Heart right ventricle (tissue), 16 donors: ENCODE measurements at regions not wholly inside any gene's neighbourhood (a gene's known extent, or its start where the extent isn't known, plus 50 kb on each side); places are given as distances from the start of the nearest gene placed in this dataset.

Experiments
- ATAC-seq, 8 donors: fragments of 200-7000 bp; cut with Tn5 transposase; one replicate each; pipeline ENCODE4 v1.9.1; 2020; ENCODE audit warnings: mild to moderate bottlenecking in 8 of 8, moderate library complexity in 8 of 8, moderate number of reproducible peaks in 1 of 8
- DNase-seq, 2 donors: peaks; one replicate each; pipeline ENCODE4 v3.0.0-alpha.2; 2020
- H3K27ac ChIP-seq, 10 donors: fragments of 200-600 bp; sonication (generic) in 2 of 10; one replicate each; pipeline versions ENCODE4 v1.5.0 to v1.8.0; 2020 to 2022; ENCODE audit warnings: mild to moderate bottlenecking in 3 of 10
- H3K27me3 ChIP-seq, 7 donors: fragments of 200-600 bp; one replicate each; pipeline ENCODE4 v1.8.0; 2021 to 2022; ENCODE audit warnings: mild to moderate bottlenecking in 2 of 7
- H3K36me3 ChIP-seq, 9 donors: fragments of 200-600 bp; sonication (generic) in 1 of 9; one replicate each; pipeline versions ENCODE4 v1.5.0 to v1.8.0; 2020 to 2022; ENCODE audit warnings: mild to moderate bottlenecking in 2 of 9
- H3K4me1 ChIP-seq, 9 donors: fragments of 200-600 bp; sonication (generic) in 1 of 9; one replicate each; pipeline versions ENCODE4 v1.5.0 to v1.8.0; 2020 to 2022; ENCODE audit warnings: mild to moderate bottlenecking in 4 of 9
- H3K4me3 ChIP-seq, 10 donors: fragments of 200-600 bp; sonication (generic) in 2 of 10; one replicate each; pipeline versions ENCODE4 v1.5.0 to v1.8.0; 2020 to 2022; ENCODE audit warnings: mild to moderate bottlenecking in 7 of 10, moderate library complexity in 2 of 10
- H3K9me3 ChIP-seq, 11 donors: fragments of 200-600 bp in 10 of 11; sonication (generic) in 2 of 11; one replicate each; pipeline versions ENCODE4 v1.5.0 to v1.8.0; 2013 to 2022; ENCODE audit warnings: mild to moderate bottlenecking in 2 of 11, control low read depth in 1 of 11, moderate library complexity in 1 of 11
- WGBS, 2 donors: extraction: QIAGEN DNeasy Blood & Tissue Kit; methylation state at CpG; one replicate each; pipeline ENCODE4 v1.1.7; 2013; ENCODE audit warnings: inconsistent platforms in 1 of 2; 5-methylcytosine and 5-hydroxymethylcytosine counted together
- intact Hi-C, 10 donors: fragments of 100-400 bp; cut with DNase I; formaldehyde crosslinking; loops; one replicate each; pipeline versions ENCODE4 v1.11.1 to v1.14.2; 2022
- TF ChIP-seq, protein P1 (sequence below), 9 donors: fragments of 200-600 bp; sonication (generic) in 2 of 9; IDR thresholded peaks; one replicate each; pipeline versions ENCODE4 v1.5.0 to v1.8.0; 2021 to 2022; ENCODE audit warnings: antibody characterized with exemption in 9 of 9, mild to moderate bottlenecking in 5 of 9, moderate library complexity in 1 of 9
- donor health status: Arrhythmogenic right ventricular cardiomyopathy.
- donor health status: ischemic (EF 13 %, LVEDD 7.1; RV severe dilation, severe dysfunction).
- donor health status: healthy with polysubstance abuse.
- donor health status: DM: no; HTN: yes; CAD: no.
- donor health status: DM: no; HTN: no; CAD: no.
- donor health status: ischemic (EF 25% LVEDD 6.9; RV normal size, moderate dysfunction).
- donor health status: ischemic (EF 25% LVEDD 5.7; RV mildly dilated, moderate dysfunction).
- donor health status: healthy.
- donor health status: DM: yes; HTN: yes; CAD: no.
- donor health status: Ischemic cardiomyopathy.
- donor health status: ischemic (EF 35%, LVEDD 5.7; RV mildly dilated, moderate dysfunction).
- donor health status: nonischemic (EF 11% LVEDD 7.7; RV severe dilation, severe dysfunction).
- donor health status: DM: yes; HTN: yes; CAD: no.
- donor health status: PGD.
- donor health status: ischemic (EF 29% LVEDD 5.4; RV normal size, mild dysfunction).
- donor health status: nonischemic (EF 23%, LVEDD 6.1; RV moderate dilation, normal function).

DNA sequence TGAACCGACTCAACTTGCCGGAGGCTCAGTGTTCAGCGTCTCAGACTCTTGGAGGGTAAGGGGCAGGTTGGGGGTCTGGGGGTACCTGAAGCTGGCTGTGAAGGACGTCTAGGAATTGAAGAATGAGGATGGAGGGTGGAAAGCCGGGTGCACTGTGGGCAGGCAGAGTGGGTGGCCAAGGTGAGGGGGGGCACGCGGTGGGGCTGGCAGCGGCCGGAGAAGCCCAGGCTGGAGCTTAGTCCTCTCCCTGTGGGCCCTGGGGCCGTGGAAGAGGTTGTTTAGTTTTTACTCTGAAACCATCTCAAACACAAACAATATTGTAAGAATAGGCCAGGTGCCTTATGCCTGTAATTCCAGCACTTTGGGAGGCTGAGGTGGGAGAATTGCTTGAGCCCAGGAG, 83.4 kb downstream of the UNCX start:
- no peaks in the 10 kb centered on the region for H3K36me3 ChIP-seq
- 72 to 77% methylated on average over 10 of the region's 10 CpGs for WGBS, 2 donors
- H3K4me1 ChIP-seq = no peaks in the 10 kb centered on the region
- H3K27ac ChIP-seq = no peak overlapping the region
- peaks cover 0 to 55% (median 21%) of the 10 kb centered on the region in 7 donors for H3K27me3 ChIP-seq
- TF ChIP-seq, protein P1, sequence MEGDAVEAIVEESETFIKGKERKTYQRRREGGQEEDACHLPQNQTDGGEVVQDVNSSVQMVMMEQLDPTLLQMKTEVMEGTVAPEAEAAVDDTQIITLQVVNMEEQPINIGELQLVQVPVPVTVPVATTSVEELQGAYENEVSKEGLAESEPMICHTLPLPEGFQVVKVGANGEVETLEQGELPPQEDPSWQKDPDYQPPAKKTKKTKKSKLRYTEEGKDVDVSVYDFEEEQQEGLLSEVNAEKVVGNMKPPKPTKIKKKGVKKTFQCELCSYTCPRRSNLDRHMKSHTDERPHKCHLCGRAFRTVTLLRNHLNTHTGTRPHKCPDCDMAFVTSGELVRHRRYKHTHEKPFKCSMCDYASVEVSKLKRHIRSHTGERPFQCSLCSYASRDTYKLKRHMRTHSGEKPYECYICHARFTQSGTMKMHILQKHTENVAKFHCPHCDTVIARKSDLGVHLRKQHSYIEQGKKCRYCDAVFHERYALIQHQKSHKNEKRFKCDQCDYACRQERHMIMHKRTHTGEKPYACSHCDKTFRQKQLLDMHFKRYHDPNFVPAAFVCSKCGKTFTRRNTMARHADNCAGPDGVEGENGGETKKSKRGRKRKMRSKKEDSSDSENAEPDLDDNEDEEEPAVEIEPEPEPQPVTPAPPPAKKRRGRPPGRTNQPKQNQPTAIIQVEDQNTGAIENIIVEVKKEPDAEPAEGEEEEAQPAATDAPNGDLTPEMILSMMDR (IDR thresholded peaks at IDR 0.05) = no peak
- no peak overlapping the region for H3K4me3 ChIP-seq
- DNase-seq (no peak), ATAC-seq (no peak)
- intact Hi-C loops = no loop called here
- H3K9me3 ChIP-seq = peaks cover 0 to 6% (median 0%) of the 10 kb centered on the region in 11 donors

DNA sequence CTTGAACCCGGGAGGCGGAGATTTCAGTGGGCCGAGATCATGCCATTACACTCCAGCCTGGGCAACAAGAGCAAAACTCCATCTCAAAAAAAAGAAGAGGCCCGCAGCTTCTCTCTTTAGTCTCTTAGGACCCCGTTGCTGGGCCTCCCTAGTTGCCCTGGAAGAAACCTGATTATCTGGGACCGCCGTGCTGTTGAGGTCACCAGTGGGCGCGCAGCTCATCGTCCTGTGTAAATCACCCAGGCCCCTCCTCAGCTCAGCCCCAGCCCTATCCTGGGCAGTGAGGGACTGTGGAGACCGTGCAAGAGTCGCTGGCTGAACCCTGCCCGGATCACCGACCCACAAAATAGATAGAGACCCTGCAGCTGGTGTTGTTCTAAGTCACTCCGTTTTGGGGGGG, 85.0 kb downstream of the UNCX start:
- H3K9me3 ChIP-seq = peaks cover 0 to 4% (median 0%) of the 10 kb centered on the region in 11 donors
- peaks cover 7 to 66% (median 37%) of the 10 kb centered on the region in 7 donors for H3K27me3 ChIP-seq
- ATAC-seq (no peak), DNase-seq (no peak)
- TF ChIP-seq, protein P1 (IDR thresholded peaks at IDR 0.05) = no peak
- intact Hi-C loops = no loop called here
- WGBS, 2 donors = 79 to 81% methylated on average over 15 of the region's 15 CpGs
- H3K36me3 ChIP-seq = no peaks in the 10 kb centered on the region
- no peak overlapping the region for H3K27ac ChIP-seq
- no peaks in the 10 kb centered on the region for H3K4me1 ChIP-seq
- no peak overlapping the region for H3K4me3 ChIP-seq

DNA sequence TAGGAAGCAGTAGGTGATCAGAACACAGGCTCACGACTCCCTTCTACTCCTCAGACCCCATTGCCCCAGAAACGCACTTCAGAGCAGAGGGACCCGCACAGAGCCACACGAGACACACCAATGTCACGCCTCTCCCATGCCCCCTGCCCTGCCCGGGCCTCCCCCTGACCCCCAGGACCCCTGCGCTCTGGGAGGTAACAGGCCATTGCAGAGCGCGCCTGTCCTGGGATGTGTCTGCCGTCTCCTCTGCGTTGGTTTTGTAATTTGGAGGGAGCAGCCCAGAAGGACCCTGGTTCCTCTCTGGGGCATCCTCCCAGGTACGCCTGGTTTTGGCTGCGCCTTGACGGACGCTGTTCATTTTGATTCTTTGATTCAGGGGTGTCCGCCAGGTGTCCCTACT, 85.4 kb downstream of the UNCX start:
- Histone ChIP-seq H3K27ac (no peak overlapping the region), H3K27me3 (peaks cover 7 to 67% (median 41%) of the 10 kb centered on the region in 7 donors), H3K36me3 (no peaks in the 10 kb centered on the region), H3K4me3 (no peak overlapping the region), H3K4me1 (no peaks in the 10 kb centered on the region), H3K9me3 (no peaks in the 10 kb centered on the region)
- intact Hi-C loops = no loop called here
- DNase-seq (no peak), ATAC-seq (no peak)
- TF ChIP-seq, protein P1 (IDR thresholded peaks at IDR 0.05) = no peak
- WGBS, 2 donors = 79 to 85% methylated on average over 16 of the region's 16 CpGs

DNA sequence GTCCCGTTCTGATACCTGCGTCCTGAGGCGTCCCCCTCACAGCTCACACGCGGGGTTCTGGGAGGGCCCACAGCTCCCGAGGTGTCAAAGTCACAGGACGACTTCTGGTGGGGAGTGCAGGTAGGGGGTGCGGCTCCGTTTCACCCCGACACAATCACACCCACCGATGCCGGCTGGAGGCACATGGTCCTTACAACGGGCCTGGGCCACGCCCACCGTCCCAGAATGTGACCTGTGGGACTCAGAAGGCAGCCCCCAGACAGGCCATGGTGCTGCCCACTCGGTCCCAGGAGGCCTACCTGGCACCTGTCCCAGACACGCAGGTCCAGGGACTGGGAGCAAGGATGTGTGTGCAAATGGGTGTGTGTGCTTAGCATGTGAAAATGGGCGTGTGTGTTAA, 86.0 kb downstream of the UNCX start:
- Histone ChIP-seq H3K27ac (no peak overlapping the region), H3K4me1 (no peaks in the 10 kb centered on the region), H3K36me3 (no peaks in the 10 kb centered on the region), H3K4me3 (no peak overlapping the region), H3K27me3 (peaks cover 7 to 73% (median 47%) of the 10 kb centered on the region in 7 donors), H3K9me3 (no peaks in the 10 kb centered on the region)
- 72 to 73% methylated on average over 18 of the region's 18 CpGs for WGBS, 2 donors
- intact Hi-C loops = no loop called here
- TF ChIP-seq, protein P1 (IDR thresholded peaks at IDR 0.05) = no peak
- no peak for DNase-seq
- ATAC-seq = no peak
